ENCODE measurements at regions not wholly inside any gene's neighbourhood (a gene's known extent, or its start where the extent isn't known, plus 50 kb on each side); places are given as distances from the start of the nearest gene placed in this dataset.

GRCh38 chr15:81945014-81945615 is 100.7 kb downstream of the MEX3B start:
- no peaks in the 10 kb centered on the region for H3K36me3 ChIP-seq (ENCODE audit: control insufficient read depth, insufficient read depth, low read length)
- H3K27me3 ChIP-seq (replicated peaks; ENCODE audit: control insufficient read depth, insufficient read depth, low read length) = no peaks in the 10 kb centered on the region
- DNase-seq (ENCODE audit: extremely low read depth, insufficient read length) = no peak
- H3K4me3 ChIP-seq (replicated peaks; ENCODE audit: low read depth, low read length) = no peak overlapping the region
- TF ChIP-seq CTCF (IDR thresholded peaks at IDR 0.05; ENCODE audit: insufficient read depth, low read length, poor library complexity, severe bottlenecking) = no peak

GRCh38 chr15:81942655-81943195 is 103.1 kb downstream of the MEX3B start:
- no peak for TF ChIP-seq CTCF (IDR thresholded peaks at IDR 0.05; ENCODE audit: insufficient read depth, low read length, poor library complexity, severe bottlenecking)
- Histone ChIP-seq H3K36me3 (ENCODE audit: control insufficient read depth, insufficient read depth, low read length) (no peaks in the 10 kb centered on the region), H3K4me3 (replicated peaks; ENCODE audit: low read depth, low read length) (no peak overlapping the region), H3K27me3 (replicated peaks; ENCODE audit: control insufficient read depth, insufficient read depth, low read length) (no peaks in the 10 kb centered on the region)
- no peak for DNase-seq (ENCODE audit: extremely low read depth, insufficient read length)

GRCh38 chr15:81942157-81942556 is 103.7 kb downstream of the MEX3B start:
- Histone ChIP-seq H3K36me3 (ENCODE audit: control insufficient read depth, insufficient read depth, low read length) (no peaks in the 10 kb centered on the region), H3K27me3 (replicated peaks; ENCODE audit: control insufficient read depth, insufficient read depth, low read length) (no peaks in the 10 kb centered on the region), H3K4me3 (replicated peaks; ENCODE audit: low read depth, low read length) (no peak overlapping the region)
- TF ChIP-seq CTCF (IDR thresholded peaks at IDR 0.05; ENCODE audit: insufficient read depth, low read length, poor library complexity, severe bottlenecking) = no peak
- DNase-seq (ENCODE audit: extremely low read depth, insufficient read length) = no peak

- no peak for DNase-seq (ENCODE audit: extremely low read depth, insufficient read length)
- Histone ChIP-seq H3K4me3 (replicated peaks; ENCODE audit: low read depth, low read length) (no peak overlapping the region), H3K27me3 (replicated peaks; ENCODE audit: control insufficient read depth, insufficient read depth, low read length) (no peaks in the 10 kb centered on the region), H3K36me3 (ENCODE audit: control insufficient read depth, insufficient read depth, low read length) (no peaks in the 10 kb centered on the region)
- no peak for TF ChIP-seq CTCF (IDR thresholded peaks at IDR 0.05; ENCODE audit: insufficient read depth, low read length, poor library complexity, severe bottlenecking)
Measured at GRCh38 chr15:81941479-81941878, 104.3 kb downstream of the MEX3B start.

- no peak for DNase-seq (ENCODE audit: extremely low read depth, insufficient read length)
- Histone ChIP-seq H3K4me3 (replicated peaks; ENCODE audit: low read depth, low read length) (no peak overlapping the region), H3K36me3 (ENCODE audit: control insufficient read depth, insufficient read depth, low read length) (no peaks in the 10 kb centered on the region), H3K27me3 (replicated peaks; ENCODE audit: control insufficient read depth, insufficient read depth, low read length) (no peaks in the 10 kb centered on the region)
- no peak for TF ChIP-seq CTCF (IDR thresholded peaks at IDR 0.05; ENCODE audit: insufficient read depth, low read length, poor library complexity, severe bottlenecking)
Measured at GRCh38 chr15:81940467-81941451, 105.1 kb downstream of the MEX3B start.

Measured in GM06990 (cell line).